CD14-positive monocyte (primary cell): ENCODE measurements at regions not wholly inside any gene's neighbourhood (a gene's known extent, or its start where the extent isn't known, plus 50 kb on each side); places are given as distances from the start of the nearest gene placed in this dataset.

Experiments used
- DNase-seq, 3 donors: peaks; one replicate each; pipeline ENCODE4 v3.0.0-alpha.2; 2011 to 2022
- H2AFZ ChIP-seq: 2 replicates; pipeline ENCODE4 v1.6.0; 2012; ENCODE audit warnings: mild to moderate bottlenecking, low read depth, low read length, inconsistent platforms; ENCODE audit not compliant: insufficient read depth, poor library complexity, severe bottlenecking
- H3K27ac ChIP-seq, 2 donors: 1 replicate in 1 of 2; 2 replicates in 1 of 2; pipeline ENCODE4 v1.5.1; 2012 to 2013; ENCODE audit warnings: low read length in 2 of 2, control low read depth in 1 of 2, inconsistent platforms in 1 of 2, low read depth in 1 of 2, mild to moderate bottlenecking in 1 of 2
- H3K27me3 ChIP-seq, 2 donors: one replicate each; pipeline versions ENCODE4 v1.6.0 to v1.6.1; 2011 to 2013; ENCODE audit warnings: low read length in 2 of 2; ENCODE audit not compliant: control insufficient read depth in 2 of 2, insufficient read depth in 2 of 2
- H3K36me3 ChIP-seq, 2 donors: replicated peaks in 1 of 2; 1 replicate in 1 of 2; 2 replicates in 1 of 2; pipeline versions ENCODE4 v1.5.1 to v1.6.1; 2012 to 2013; ENCODE audit warnings: low read length in 2 of 2, control low read depth in 1 of 2, inconsistent platforms in 1 of 2, mild to moderate bottlenecking in 1 of 2; ENCODE audit not compliant: insufficient read depth in 2 of 2, control insufficient read depth in 1 of 2
- H3K4me1 ChIP-seq, 2 donors: 1 replicate in 1 of 2; 2 replicates in 1 of 2; pipeline versions ENCODE4 v1.5.1 to v1.6.1; 2012 to 2013; ENCODE audit warnings: low read length in 2 of 2, control low read depth in 1 of 2, inconsistent platforms in 1 of 2, mild to moderate bottlenecking in 1 of 2, moderate library complexity in 1 of 2; ENCODE audit not compliant: insufficient read depth in 2 of 2, control insufficient read depth in 1 of 2
- H3K4me2 ChIP-seq: replicated peaks from 2 replicates; pipeline ENCODE3; 2012; ENCODE audit warnings: low read length, moderate library complexity, mild to moderate bottlenecking; ENCODE audit not compliant: poor library complexity, severe bottlenecking; ENCODE audit errors: extremely low read depth
- H3K4me3 ChIP-seq, 3 experiments: fragments of 200-600 bp in 1 of 3; sonication (generic) in 1 of 3; replicated peaks in 1 of 3; 1 replicate in 2 of 3; 2 replicates in 1 of 3; pipeline ENCODE4 v1.5.1; 2011 to 2013; ENCODE audit warnings: low read length in 3 of 3, mild to moderate bottlenecking in 3 of 3, control low read depth in 2 of 3, low read depth in 2 of 3, inconsistent platforms in 1 of 3, moderate library complexity in 1 of 3
- H3K79me2 ChIP-seq: 2 replicates; pipeline ENCODE4 v1.6.0; 2012; ENCODE audit warnings: mild to moderate bottlenecking, control low read depth, inconsistent platforms, low read length, moderate library complexity; ENCODE audit not compliant: insufficient read depth
- H3K9ac ChIP-seq: 2 replicates; pipeline ENCODE4 v1.6.0; 2017; ENCODE audit warnings: low read length, mild to moderate bottlenecking; ENCODE audit not compliant: insufficient read depth, poor library complexity, severe bottlenecking
- H3K9me3 ChIP-seq, 2 donors: replicated peaks in 1 of 2; 1 replicate in 1 of 2; 2 replicates in 1 of 2; pipeline versions ENCODE4 v1.5.1 to v1.6.1; 2012 to 2013; ENCODE audit warnings: low read length in 2 of 2, control low read depth in 1 of 2; ENCODE audit not compliant: control insufficient read depth in 1 of 2, insufficient read depth in 1 of 2
- H4K20me1 ChIP-seq: 2 replicates; pipeline ENCODE4 v1.6.0; 2012; ENCODE audit warnings: mild to moderate bottlenecking, low read length, control low read depth, moderate library complexity; ENCODE audit not compliant: insufficient read depth
- H3K27ac Mint-ChIP-seq, 7 donors: one replicate each; pipeline ENCODE4 v1.8.0; 2020; ENCODE audit warnings: mild to moderate bottlenecking in 7 of 7, mixed read lengths in 7 of 7, moderate library complexity in 6 of 7, inconsistent platforms in 2 of 7
- H3K27me3 Mint-ChIP-seq, 3 donors: one replicate each; pipeline ENCODE4 v1.8.0; 2021 to 2022; ENCODE audit warnings: low read depth in 3 of 3, mild to moderate bottlenecking in 3 of 3, mixed read lengths in 3 of 3, moderate library complexity in 3 of 3, inconsistent platforms in 1 of 3
- H3K36me3 Mint-ChIP-seq, 2 donors: one replicate each; pipeline ENCODE4 v1.8.0; 2020; ENCODE audit warnings: mixed read lengths in 2 of 2, inconsistent platforms in 1 of 2, mild to moderate bottlenecking in 1 of 2
- H3K4me1 Mint-ChIP-seq: one replicate; pipeline ENCODE4 v1.8.0; 2020; ENCODE audit warnings: mild to moderate bottlenecking, mixed read lengths
- H3K4me3 Mint-ChIP-seq, 2 donors: one replicate each; pipeline ENCODE4 v1.8.0; 2020; ENCODE audit warnings: mild to moderate bottlenecking in 2 of 2, mixed read lengths in 2 of 2, moderate library complexity in 1 of 2
- H3K9me3 Mint-ChIP-seq, 7 donors: one replicate each; pipeline ENCODE4 v1.8.0; 2020 to 2022; ENCODE audit warnings: mixed read lengths in 7 of 7, mild to moderate bottlenecking in 6 of 7, moderate library complexity in 6 of 7, inconsistent platforms in 2 of 7
- CTCF ChIP-seq: fragments of 200-600 bp; IDR thresholded peaks from one replicate; pipeline ENCODE4 v1.8.0; 2022; ENCODE audit warnings: antibody characterized with exemption, mild to moderate bottlenecking
- WGBS: methylation state at CpG from one replicate; pipeline ENCODE4 v1.1.5; 2013; ENCODE audit warnings: missing lambda C conversion rate; ENCODE audit not compliant: insufficient coverage; 5-methylcytosine and 5-hydroxymethylcytosine counted together
- intact Hi-C, 2 donors: fragments of 100-400 bp; cut with micrococcal nuclease; formaldehyde crosslinking; loops; one replicate each; pipeline versions ENCODE4 v1.15.0 to v1.15.1; 2023

GRCh38 chr16:54512467-54512995 is 225.9 kb upstream of the IRX3 start:
- H3K4me2 ChIP-seq, result no peak overlapping the region

GRCh38 chr16:54511222-54511731 is 224.7 kb upstream of the IRX3 start:
- no peak for TF ChIP-seq CTCF
- Histone ChIP-seq H3K27ac (no peak overlapping the region), H3K27me3 (no peaks in the 10 kb centered on the region), H2AFZ (no peak overlapping the region), H3K79me2 (no peaks in the 10 kb centered on the region), H3K9ac (no peak overlapping the region), H3K36me3 (no peaks in the 10 kb centered on the region), H3K4me3 (no peak overlapping the region), H3K4me2 (no peak overlapping the region), H3K4me1 (no peaks in the 10 kb centered on the region), H3K9me3 (no peaks in the 10 kb centered on the region), H4K20me1 (no peaks in the 10 kb centered on the region)
- Mint-ChIP-seq H3K36me3 (no peaks in the 10 kb centered on the region), H3K9me3 (peaks cover 0 to 8% (median 0%) of the 10 kb centered on the region in 7 donors), H3K4me1 (no peaks in the 10 kb centered on the region), H3K27me3 (peaks cover 8 to 17% (median 13%) of the 10 kb centered on the region in 3 donors), H3K27ac (no peak overlapping the region), H3K4me3 (no peak overlapping the region)
- intact Hi-C loops, result no loop called here
- DNase-seq, result no peak
- WGBS, result 86% methylated on average over 2 of the region's 3 CpGs

More at GRCh38 chr16:54512467-54512995, 225.9 kb upstream of the IRX3 start:
- no peaks in the 10 kb centered on the region for H3K4me1 Mint-ChIP-seq
- Histone ChIP-seq H3K36me3 (no peaks in the 10 kb centered on the region), H3K79me2 (no peaks in the 10 kb centered on the region), H3K27ac (no peak overlapping the region), H3K9me3 (no peaks in the 10 kb centered on the region), H3K27me3 (no peaks in the 10 kb centered on the region), H4K20me1 (no peaks in the 10 kb centered on the region), H3K4me1 (no peaks in the 10 kb centered on the region), H3K4me3 (no peak overlapping the region), H3K9ac (no peak overlapping the region), H2AFZ (no peak overlapping the region)
- H3K27ac Mint-ChIP-seq, result no peak overlapping the region
- no peak for TF ChIP-seq CTCF
- H3K9me3 Mint-ChIP-seq, result peaks cover 0 to 13% (median 2%) of the 10 kb centered on the region in 7 donors
- peaks cover 6 to 11% (median 11%) of the 10 kb centered on the region in 3 donors for H3K27me3 Mint-ChIP-seq
- no peaks in the 10 kb centered on the region for H3K36me3 Mint-ChIP-seq
- no peak overlapping the region for H3K4me3 Mint-ChIP-seq
- intact Hi-C loops, result no loop called here
- whole genome bisulfite sequencing, result 92% methylated on average over 6 of the region's 16 CpGs
- no peak for DNase-seq
